IMR-90 (cell line): ENCODE measurements at regions not wholly inside any gene's neighbourhood (a gene's known extent, or its start where the extent isn't known, plus 50 kb on each side); places are given as distances from the start of the nearest gene placed in this dataset.

Experiments
- ATAC-seq: fragments of 200-7000 bp; cut with Tn5 transposase; 2 replicates; pipeline ENCODE4 v1.9.1; 2020; ENCODE audit warnings: low read depth, mild to moderate bottlenecking, moderate library complexity
- BruUV-seq: library from RNA; stranded (reverse); fragments of 400-500 nt; replicated peaks from 2 replicates; lab custom pipeline; 2021; lab: Mats Ljungman, UMichigan
- CTCF ChIA-PET: fragments of 300-600 bp; formaldehyde crosslinking; extraction: SDS; loops from one replicate; lab custom pipeline; 2021; ENCODE audit warnings: antibody characterized with exemption; lab: Yijun Ruan, JAX
- POLR2A ChIA-PET: fragments of 300-600 bp; sonication (Branson Sonifier 250); formaldehyde crosslinking; loops from one replicate; lab custom pipeline; 2022; ENCODE audit warnings: antibody characterized with exemption; ENCODE audit not compliant: unreplicated experiment; lab: Charles Lee
- DNase-seq: peaks from one replicate; pipeline ENCODE4 v3.0.0; 2013
- H2AFZ ChIP-seq: replicated peaks from 2 replicates; pipeline ENCODE3; 2013; ENCODE audit warnings: low read length, mild to moderate bottlenecking; ENCODE audit not compliant: poor library complexity
- H2AK5ac ChIP-seq: 2 replicates; pipeline ENCODE4 v1.6.1; 2013; ENCODE audit warnings: low read depth, low read length, inconsistent platforms
- H2AK9ac ChIP-seq: replicated peaks from 2 replicates; pipeline ENCODE3; 2013; ENCODE audit warnings: mild to moderate bottlenecking, low read depth, low read length, moderate library complexity; ENCODE audit not compliant: poor library complexity
- H2BK120ac ChIP-seq: 2 replicates; pipeline ENCODE4 v1.6.1; 2013; ENCODE audit warnings: low read depth, low read length, inconsistent platforms
- H2BK15ac ChIP-seq: 3 replicates; pipeline ENCODE4 v1.6.1; 2013; ENCODE audit warnings: low read depth, low read length, inconsistent platforms
- H2BK20ac ChIP-seq: 2 replicates; pipeline ENCODE4 v1.6.1; 2013; ENCODE audit warnings: low read depth, mild to moderate bottlenecking, inconsistent platforms, low read length, moderate library complexity
- H2BK5ac ChIP-seq: 2 replicates; pipeline ENCODE4 v1.6.1; 2013; ENCODE audit warnings: mild to moderate bottlenecking, low read depth, low read length, inconsistent platforms; ENCODE audit not compliant: poor library complexity, severe bottlenecking
- H3K14ac ChIP-seq: replicated peaks from 2 replicates; pipeline ENCODE4 v1.6.1; 2013; ENCODE audit warnings: low read depth, low read length, inconsistent platforms
- H3K18ac ChIP-seq: 2 replicates; pipeline ENCODE4 v1.6.1; 2013; ENCODE audit warnings: low read depth, low read length, control low read depth
- H3K23ac ChIP-seq: 2 replicates; pipeline ENCODE4 v1.6.1; 2013; ENCODE audit warnings: low read depth, low read length, inconsistent platforms
- H3K27ac ChIP-seq: 2 replicates; pipeline ENCODE4 v1.5.1; 2013; ENCODE audit warnings: mild to moderate bottlenecking, control low read depth, low read length; ENCODE audit not compliant: insufficient read depth
- H3K27me3 ChIP-seq: 2 replicates; pipeline ENCODE4 v1.6.1; 2013; ENCODE audit warnings: low read length; ENCODE audit not compliant: control insufficient read depth, insufficient read depth
- H3K36me3 ChIP-seq: 2 replicates; pipeline ENCODE4 v1.6.1; 2013; ENCODE audit warnings: low read length, mixed read lengths; ENCODE audit not compliant: control insufficient read depth, insufficient read depth
- H3K4ac ChIP-seq: 2 replicates; pipeline ENCODE4 v1.6.1; 2013; ENCODE audit warnings: low read depth, low read length, inconsistent platforms
- H3K4me1 ChIP-seq: 2 replicates; pipeline ENCODE4 v1.6.1; 2013; ENCODE audit warnings: low read length, mixed read lengths; ENCODE audit not compliant: control insufficient read depth, insufficient read depth
- H3K4me2 ChIP-seq: 2 replicates; pipeline ENCODE4 v1.6.1; 2013; ENCODE audit warnings: low read depth, mild to moderate bottlenecking, control low read depth, low read length, moderate library complexity
- H3K4me3 ChIP-seq: 2 replicates; pipeline ENCODE4 v1.5.1; 2013; ENCODE audit warnings: low read depth, mild to moderate bottlenecking, control low read depth, low read length, moderate library complexity; ENCODE audit not compliant: insufficient read depth
- H3K56ac ChIP-seq: 2 replicates; pipeline ENCODE4 v1.6.1; 2013; ENCODE audit warnings: low read length, inconsistent platforms; ENCODE audit not compliant: insufficient read depth; ENCODE audit errors: extremely low read depth
- H3K79me1 ChIP-seq, 2 experiments: 2 replicates each; pipeline ENCODE4 v1.6.1; 2013; ENCODE audit warnings: low read length in 2 of 2, inconsistent platforms in 1 of 2, low read depth in 1 of 2
- H3K9ac ChIP-seq: 2 replicates; pipeline ENCODE4 v1.6.1; 2013; ENCODE audit warnings: low read depth, low read length, control low read depth
- H3K9me1 ChIP-seq: 2 replicates; pipeline ENCODE4 v1.6.1; 2013; ENCODE audit warnings: low read length, inconsistent platforms; ENCODE audit not compliant: insufficient read depth
- H3K9me3 ChIP-seq: 2 replicates; pipeline ENCODE4 v1.6.1; 2013; ENCODE audit warnings: low read length; ENCODE audit not compliant: control insufficient read depth, insufficient read depth
- H4K20me1 ChIP-seq: 2 replicates; pipeline ENCODE4 v1.6.1; 2013; ENCODE audit warnings: low read length, inconsistent platforms; ENCODE audit not compliant: insufficient read depth
- H4K5ac ChIP-seq: 2 replicates; pipeline ENCODE4 v1.6.1; 2013; ENCODE audit warnings: mild to moderate bottlenecking, low read depth, low read length, control low read depth
- H4K8ac ChIP-seq, 2 experiments: 2 replicates each; pipeline ENCODE4 v1.6.1; 2013; ENCODE audit warnings: low read depth in 2 of 2, low read length in 2 of 2, control low read depth in 1 of 2, inconsistent platforms in 1 of 2
- H4K91ac ChIP-seq: 2 replicates; pipeline ENCODE4 v1.6.1; 2013; ENCODE audit warnings: low read depth, low read length, inconsistent platforms; ENCODE audit not compliant: insufficient read depth
- BHLHE40 ChIP-seq: fragments of 150-350 bp; IDR thresholded peaks from 2 replicates; pipeline ENCODE4 v1.6.1; 2016; ENCODE audit warnings: mild to moderate bottlenecking, low read depth, low read length
- CHD1 ChIP-seq: IDR thresholded peaks from 2 replicates; pipeline ENCODE4 v1.6.1; 2012; ENCODE audit warnings: low read depth, low read length, improper control_type of control experiment
- MAZ ChIP-seq: IDR thresholded peaks from 2 replicates; pipeline ENCODE4 v1.6.1; 2012; ENCODE audit warnings: low read depth, mild to moderate bottlenecking, low read length, improper control_type of control experiment, moderate library complexity, borderline replicate concordance
- MXI1 ChIP-seq: IDR thresholded peaks from 2 replicates; pipeline ENCODE4 v1.6.1; 2012; ENCODE audit warnings: low read depth, mild to moderate bottlenecking, low read length, moderate library complexity, borderline replicate concordance
- NFE2L2 ChIP-seq: fragments of 150-350 bp; IDR thresholded peaks from 2 replicates; pipeline ENCODE4 v1.6.1; 2016; ENCODE audit warnings: low read depth, mild to moderate bottlenecking, low read length
- POLR2A ChIP-seq: IDR thresholded peaks from 2 replicates; pipeline ENCODE4 v1.6.1; 2012; ENCODE audit warnings: mild to moderate bottlenecking, low read depth, low read length
- RAD21 ChIP-seq: IDR thresholded peaks from 2 replicates; pipeline ENCODE4 v1.6.1; 2012; ENCODE audit warnings: low read length, improper control_type of control experiment
- RCOR1 ChIP-seq: IDR thresholded peaks from 2 replicates; pipeline ENCODE4 v1.6.1; 2012; ENCODE audit warnings: mild to moderate bottlenecking, low read length, improper control_type of control experiment; ENCODE audit not compliant: insufficient replicate concordance
- RFX5 ChIP-seq: IDR thresholded peaks from 2 replicates; pipeline ENCODE4 v1.8.0; 2012; ENCODE audit warnings: low read depth, mild to moderate bottlenecking, low read length, moderate library complexity
- SMC3 ChIP-seq: fragments of 150-350 bp; IDR thresholded peaks from 2 replicates; pipeline ENCODE4 v1.6.1; 2016; ENCODE audit warnings: low read depth, mild to moderate bottlenecking, antibody characterized with exemption, low read length, moderate library complexity
- USF2 ChIP-seq: fragments of 150-350 bp; IDR thresholded peaks from 2 replicates; pipeline ENCODE4 v1.6.1; 2017; ENCODE audit warnings: mild to moderate bottlenecking, antibody characterized with exemption, low read length, low read depth
- WGBS, 2 experiments: methylation state at CpG; one replicate each; pipeline versions ENCODE4 v1.1.5 to v1.1.7; 2013; ENCODE audit warnings: missing lambda C conversion rate in 2 of 2; ENCODE audit not compliant: insufficient read length in 1 of 2; ENCODE audit errors: extremely low coverage in 2 of 2; 5-methylcytosine and 5-hydroxymethylcytosine counted together
- dilution Hi-C: fragments of 300-500 bp; cut with HindIII; formaldehyde crosslinking; loops from one replicate; pipeline ENCODE4 v1.14.3; 2018; ENCODE audit warnings: low sequenced_read_pairs; ENCODE audit not compliant: unreplicated experiment
- in situ Hi-C: fragments of 300-500 bp; cut with MboI; formaldehyde crosslinking; loops from 3 replicates; pipeline ENCODE4 v1.14.3; 2019; ENCODE audit warnings: low sequenced_read_pairs, inconsistent platforms, mixed read lengths
- intact Hi-C: fragments of 100-400 bp; cut with micrococcal nuclease; formaldehyde crosslinking; loops from 2 replicates; pipeline ENCODE4 v1.10.0; 2022
- TF ChIP-seq, protein P1 (sequence below): conservative IDR thresholded peaks from 2 replicates; pipeline ENCODE4 v1.5.1; 2012; ENCODE audit warnings: mild to moderate bottlenecking, low read depth, low read length, improper control_type of control experiment
- TF ChIP-seq, protein P2 (sequence below): fragments of 150-350 bp; IDR thresholded peaks from 2 replicates; pipeline ENCODE4 v1.6.1; 2016; ENCODE audit warnings: low read depth, mild to moderate bottlenecking, low read length, moderate library complexity, borderline replicate concordance

- Histone ChIP-seq H2BK5ac (no peak overlapping the region), H2BK15ac (peak overlapping the region; percentile 75; the same call in 1 of the 3 replicates), H2AK5ac (no peak overlapping the region), H3K56ac (no peak overlapping the region), H2AK9ac (no peak overlapping the region), H4K8ac (peak overlapping the region; percentile 36 to 85; a peak in 3 of 4 replicates), H3K9me1 (0 out of 2 replicates have a peak, but pooled peaks cover 3% of the 10 kb centered on the region), H3K4me3 (no peak overlapping the region), H3K18ac (no peak overlapping the region), H3K14ac (peak overlapping the region; percentile 53; the same call in 1 of the 2 replicates), H4K5ac (no peak overlapping the region), H3K9ac (no peak overlapping the region), H3K9me3 (no peaks in the 10 kb centered on the region), H2BK20ac (no peak overlapping the region), H3K4me2 (no peak overlapping the region), H3K36me3 (no peaks in the 10 kb centered on the region), H4K91ac (peak overlapping the region; percentile 24; the same call in 1 of the 2 replicates), H3K27ac (no peak overlapping the region), H2AFZ (no peak overlapping the region), H3K4me1 (peaks cover 9% of the 10 kb centered on the region), H3K23ac (no peak overlapping the region), H3K27me3 (no peaks in the 10 kb centered on the region), H3K4ac (no peak overlapping the region), H2BK120ac (no peak overlapping the region; the same call in 1 of the 2 replicates), H3K79me1 (no peaks in the 10 kb centered on the region), H4K20me1 (no peaks in the 10 kb centered on the region)
- POLR2A ChIA-PET: no interaction called here
- dilution Hi-C loops (no loop called here), in situ Hi-C loops (no loop called here), intact Hi-C loops (no loop called here)
- CTCF ChIA-PET: no interaction called here
- ATAC-seq: no peak
- WGBS, 2 experiments: 60% methylated on average over 1 of the region's 1 CpG; no CpG with 5 or more reads in 1 of the 2 experiments
- TF ChIP-seq, protein P1, sequence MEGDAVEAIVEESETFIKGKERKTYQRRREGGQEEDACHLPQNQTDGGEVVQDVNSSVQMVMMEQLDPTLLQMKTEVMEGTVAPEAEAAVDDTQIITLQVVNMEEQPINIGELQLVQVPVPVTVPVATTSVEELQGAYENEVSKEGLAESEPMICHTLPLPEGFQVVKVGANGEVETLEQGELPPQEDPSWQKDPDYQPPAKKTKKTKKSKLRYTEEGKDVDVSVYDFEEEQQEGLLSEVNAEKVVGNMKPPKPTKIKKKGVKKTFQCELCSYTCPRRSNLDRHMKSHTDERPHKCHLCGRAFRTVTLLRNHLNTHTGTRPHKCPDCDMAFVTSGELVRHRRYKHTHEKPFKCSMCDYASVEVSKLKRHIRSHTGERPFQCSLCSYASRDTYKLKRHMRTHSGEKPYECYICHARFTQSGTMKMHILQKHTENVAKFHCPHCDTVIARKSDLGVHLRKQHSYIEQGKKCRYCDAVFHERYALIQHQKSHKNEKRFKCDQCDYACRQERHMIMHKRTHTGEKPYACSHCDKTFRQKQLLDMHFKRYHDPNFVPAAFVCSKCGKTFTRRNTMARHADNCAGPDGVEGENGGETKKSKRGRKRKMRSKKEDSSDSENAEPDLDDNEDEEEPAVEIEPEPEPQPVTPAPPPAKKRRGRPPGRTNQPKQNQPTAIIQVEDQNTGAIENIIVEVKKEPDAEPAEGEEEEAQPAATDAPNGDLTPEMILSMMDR: no peak
- TF ChIP-seq BHLHE40 (no peak), USF2 (no peak), RCOR1 (no peak), RAD21 (no peak), SMC3 (no peak), MXI1 (no peak), MAZ (no peak), POLR2A (no peak), RFX5 (no peak), NFE2L2 (no peak), CHD1 (no peak)
- TF ChIP-seq, protein P2, sequence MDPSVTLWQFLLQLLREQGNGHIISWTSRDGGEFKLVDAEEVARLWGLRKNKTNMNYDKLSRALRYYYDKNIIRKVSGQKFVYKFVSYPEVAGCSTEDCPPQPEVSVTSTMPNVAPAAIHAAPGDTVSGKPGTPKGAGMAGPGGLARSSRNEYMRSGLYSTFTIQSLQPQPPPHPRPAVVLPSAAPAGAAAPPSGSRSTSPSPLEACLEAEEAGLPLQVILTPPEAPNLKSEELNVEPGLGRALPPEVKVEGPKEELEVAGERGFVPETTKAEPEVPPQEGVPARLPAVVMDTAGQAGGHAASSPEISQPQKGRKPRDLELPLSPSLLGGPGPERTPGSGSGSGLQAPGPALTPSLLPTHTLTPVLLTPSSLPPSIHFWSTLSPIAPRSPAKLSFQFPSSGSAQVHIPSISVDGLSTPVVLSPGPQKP: no peak
- no TSS peak for BruUV-seq
- peak; percentile 20 for DNase-seq
Observed at GRCh38 chr7:84509522-84509921, 314.9 kb upstream of the SEMA3A start.
